Upper lobe of left lung (tissue), 6 donors: ENCODE measurements at regions not wholly inside any gene's neighbourhood (a gene's known extent, or its start where the extent isn't known, plus 50 kb on each side); places are given as distances from the start of the nearest gene placed in this dataset.

Experiments used
- ATAC-seq, 2 donors: fragments of 200-7000 bp; cut with Tn5 transposase; one replicate each; pipeline ENCODE4 v1.9.1; 2022; ENCODE audit warnings: mild to moderate bottlenecking in 2 of 2, moderate library complexity in 2 of 2; ENCODE audit not compliant: low FRiP score in 2 of 2
- DNase-seq, 2 donors: peaks; one replicate each; pipeline ENCODE4 v3.0.0-alpha.2; 2019 to 2020
- H3K27ac ChIP-seq, 4 donors: fragments of 200-600 bp; sonication (generic); one replicate each; pipeline ENCODE4 v1.5.1; 2016 to 2019
- H3K27me3 ChIP-seq, 4 donors: fragments of 200-600 bp; sonication (generic); one replicate each; pipeline ENCODE4 v1.5.1; 2017 to 2019
- H3K36me3 ChIP-seq, 4 donors: fragments of 200-600 bp; sonication (generic); one replicate each; pipeline ENCODE4 v1.5.1; 2016 to 2019
- H3K4me1 ChIP-seq, 4 donors: fragments of 200-600 bp; sonication (generic); one replicate each; pipeline ENCODE4 v1.5.1; 2018 to 2019
- H3K4me3 ChIP-seq, 4 donors: fragments of 200-600 bp; sonication (generic); one replicate each; pipeline ENCODE4 v1.5.1; 2017 to 2019; ENCODE audit warnings: mild to moderate bottlenecking in 2 of 4, moderate library complexity in 1 of 4
- H3K9me3 ChIP-seq, 4 donors: fragments of 200-600 bp; sonication (generic); one replicate each; pipeline ENCODE4 v1.5.1; 2018 to 2019
- EP300 ChIP-seq, 4 donors: sonication (generic); formaldehyde crosslinking; IDR thresholded peaks; one replicate each; pipeline ENCODE4 v1.5.1; 2017; ENCODE audit warnings: antibody characterized with exemption in 4 of 4, control low read depth in 2 of 4
- POLR2A ChIP-seq, 4 donors: fragments of 450-650 bp; IDR thresholded peaks; one replicate each; pipeline ENCODE4 v1.5.1; 2016 to 2017; ENCODE audit warnings: antibody characterized with exemption in 4 of 4, mild to moderate bottlenecking in 2 of 4
- POLR2AphosphoS5 ChIP-seq, 2 donors: sonication (generic); formaldehyde crosslinking; IDR thresholded peaks; one replicate each; pipeline ENCODE4 v1.5.1; 2017; ENCODE audit warnings: antibody characterized with exemption in 2 of 2
- WGBS, 2 donors: methylation state at CpG; one replicate each; pipeline ENCODE4 v1.1.5; 2017 to 2018; 5-methylcytosine and 5-hydroxymethylcytosine counted together
- TF ChIP-seq, protein P1 (sequence below), 6 experiments: fragments of 450-650 bp in 4 of 6; fragments of 200-600 bp in 2 of 6; sonication (generic) in 2 of 6; IDR thresholded peaks; one replicate each; pipeline ENCODE4 v1.5.1; 2016 to 2019; ENCODE audit warnings: antibody characterized with exemption in 6 of 6
- donor health status: DM: no; HTN: no; CAD: no; lungs with moderate emphysema.
- donor health status: DM: no; HTN: yes; CAD: no; lungs with severe emphysema.

DNA sequence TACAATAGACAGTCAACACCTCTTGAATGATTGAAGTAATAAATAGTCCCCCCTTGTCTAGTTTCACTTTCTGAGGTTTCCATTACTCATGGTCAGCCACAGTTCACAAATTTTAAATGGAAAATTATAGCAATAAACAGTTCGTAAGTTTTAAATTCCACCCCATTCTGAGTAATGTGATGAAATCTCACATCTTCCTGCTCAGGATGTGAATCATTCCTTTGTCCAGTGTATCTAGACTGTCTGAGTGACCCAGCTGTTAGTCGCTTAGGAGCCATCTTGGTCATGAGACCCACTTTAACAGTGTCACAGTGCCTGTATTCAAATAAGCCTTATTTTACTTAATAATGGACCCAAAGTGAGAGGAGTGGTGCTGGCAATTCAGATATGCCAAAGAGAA lies 311.6 kb upstream of the PRR16 start:
- Histone ChIP-seq H3K9me3 (no peaks in the 10 kb centered on the region), H3K27me3 (no peaks in the 10 kb centered on the region), H3K27ac (no peak overlapping the region), H3K4me3 (no peak overlapping the region), H3K4me1 (no peaks in the 10 kb centered on the region), H3K36me3 (no peaks in the 10 kb centered on the region)
- ATAC-seq (peak in 1 of 2 donors; percentile 35), DNase-seq (no peak)
- WGBS, 2 donors: 67 to 70% methylated on average over 2 of the region's 2 CpGs
- no peak for TF ChIP-seq POLR2A (IDR thresholded peaks at IDR 0.05)
- TF ChIP-seq POLR2AphosphoS5 (IDR thresholded peaks at IDR 0.05): no peak
- TF ChIP-seq EP300 (IDR thresholded peaks at IDR 0.05): no peak
- TF ChIP-seq, protein P1, sequence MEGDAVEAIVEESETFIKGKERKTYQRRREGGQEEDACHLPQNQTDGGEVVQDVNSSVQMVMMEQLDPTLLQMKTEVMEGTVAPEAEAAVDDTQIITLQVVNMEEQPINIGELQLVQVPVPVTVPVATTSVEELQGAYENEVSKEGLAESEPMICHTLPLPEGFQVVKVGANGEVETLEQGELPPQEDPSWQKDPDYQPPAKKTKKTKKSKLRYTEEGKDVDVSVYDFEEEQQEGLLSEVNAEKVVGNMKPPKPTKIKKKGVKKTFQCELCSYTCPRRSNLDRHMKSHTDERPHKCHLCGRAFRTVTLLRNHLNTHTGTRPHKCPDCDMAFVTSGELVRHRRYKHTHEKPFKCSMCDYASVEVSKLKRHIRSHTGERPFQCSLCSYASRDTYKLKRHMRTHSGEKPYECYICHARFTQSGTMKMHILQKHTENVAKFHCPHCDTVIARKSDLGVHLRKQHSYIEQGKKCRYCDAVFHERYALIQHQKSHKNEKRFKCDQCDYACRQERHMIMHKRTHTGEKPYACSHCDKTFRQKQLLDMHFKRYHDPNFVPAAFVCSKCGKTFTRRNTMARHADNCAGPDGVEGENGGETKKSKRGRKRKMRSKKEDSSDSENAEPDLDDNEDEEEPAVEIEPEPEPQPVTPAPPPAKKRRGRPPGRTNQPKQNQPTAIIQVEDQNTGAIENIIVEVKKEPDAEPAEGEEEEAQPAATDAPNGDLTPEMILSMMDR (IDR thresholded peaks at IDR 0.05): no peak

DNA sequence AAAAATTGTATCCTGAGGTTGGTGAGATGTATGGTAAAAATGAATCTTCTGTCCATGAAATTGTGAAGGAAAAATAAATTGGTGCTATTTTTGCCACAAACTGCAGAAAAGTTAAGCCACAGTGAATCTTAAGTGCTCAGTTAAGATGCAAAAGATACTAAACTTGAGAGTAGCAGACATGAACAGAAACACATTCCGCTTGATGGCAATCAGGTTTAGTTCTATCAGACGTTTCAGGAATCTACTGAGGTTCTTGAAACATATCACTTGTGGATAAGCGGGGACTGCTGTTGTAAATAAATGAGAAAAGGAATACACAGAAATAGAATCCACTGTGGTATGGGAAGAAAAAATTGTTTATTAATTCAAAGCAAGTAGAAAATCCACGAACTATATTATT lies 311.2 kb upstream of the PRR16 start:
- no peaks in the 10 kb centered on the region for H3K27me3 ChIP-seq
- no peak for ATAC-seq
- 72 to 78% methylated on average over 4 of the region's 4 CpGs for WGBS, 2 donors
- H3K27ac ChIP-seq: no peak overlapping the region
- TF ChIP-seq POLR2AphosphoS5 (IDR thresholded peaks at IDR 0.05) (no peak), POLR2A (IDR thresholded peaks at IDR 0.05) (no peak), EP300 (IDR thresholded peaks at IDR 0.05) (no peak)
- TF ChIP-seq, protein P1 (IDR thresholded peaks at IDR 0.05): no peak
- no peaks in the 10 kb centered on the region for H3K9me3 ChIP-seq
- no peak overlapping the region for H3K4me3 ChIP-seq
- H3K36me3 ChIP-seq: no peaks in the 10 kb centered on the region
- H3K4me1 ChIP-seq: no peaks in the 10 kb centered on the region
- DNase-seq: no peak

DNA sequence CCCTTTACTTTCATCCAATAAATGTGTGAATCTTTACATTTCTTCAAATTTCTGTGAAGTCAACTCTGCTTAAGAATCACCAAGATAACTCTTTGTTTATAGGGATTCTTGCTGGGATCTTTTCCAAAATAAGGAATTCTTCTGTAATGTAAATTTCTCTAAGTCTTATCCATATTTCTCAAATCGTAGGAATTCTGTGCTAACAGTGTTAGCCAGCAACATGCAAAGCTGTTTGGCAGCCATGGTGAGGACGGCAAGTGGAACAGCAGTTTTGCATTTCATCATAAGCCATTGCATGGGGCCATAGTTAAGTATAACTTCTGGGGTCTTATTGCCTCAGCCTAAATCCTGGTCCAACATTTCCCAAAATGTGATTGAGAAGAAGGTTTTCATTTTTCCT lies 310.5 kb upstream of the PRR16 start:
- Histone ChIP-seq H3K4me1 (no peaks in the 10 kb centered on the region), H3K9me3 (no peaks in the 10 kb centered on the region), H3K36me3 (no peaks in the 10 kb centered on the region), H3K27ac (no peak overlapping the region), H3K4me3 (no peak overlapping the region), H3K27me3 (no peaks in the 10 kb centered on the region)
- ATAC-seq (no peak), DNase-seq (no peak)
- TF ChIP-seq POLR2AphosphoS5 (IDR thresholded peaks at IDR 0.05) (no peak), POLR2A (IDR thresholded peaks at IDR 0.05) (no peak), EP300 (IDR thresholded peaks at IDR 0.05) (no peak)
- TF ChIP-seq, protein P1 (IDR thresholded peaks at IDR 0.05): no peak
- 64 to 78% methylated on average over 2 of the region's 2 CpGs for WGBS, 2 donors

DNA sequence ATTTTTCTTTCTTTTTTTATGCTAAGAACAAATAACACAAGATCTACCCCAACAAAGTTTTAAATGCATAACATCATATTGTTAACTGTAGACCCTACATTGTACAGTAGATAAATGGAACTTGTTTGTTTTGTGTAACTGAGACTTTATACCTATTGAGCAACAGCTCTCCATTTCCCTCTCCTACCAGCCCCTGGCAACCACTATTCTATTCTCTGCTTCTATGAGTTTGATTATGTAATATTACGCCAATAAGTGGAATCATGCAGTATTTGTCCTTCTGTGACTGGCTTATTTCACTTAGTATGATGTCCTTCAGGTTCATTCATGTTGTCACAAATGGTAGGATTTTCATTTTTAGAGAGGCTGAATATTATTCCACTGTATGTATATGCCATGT lies 308.2 kb upstream of the PRR16 start:
- no peaks in the 10 kb centered on the region for H3K9me3 ChIP-seq
- no peaks in the 10 kb centered on the region for H3K27me3 ChIP-seq
- DNase-seq (no peak), ATAC-seq (peak in 1 of 2 donors; percentile 12)
- WGBS, 2 donors: 50 to 53% methylated on average over 1 of the region's 1 CpG
- no peak overlapping the region for H3K27ac ChIP-seq
- H3K4me1 ChIP-seq: no peaks in the 10 kb centered on the region
- no peaks in the 10 kb centered on the region for H3K36me3 ChIP-seq
- TF ChIP-seq POLR2AphosphoS5 (IDR thresholded peaks at IDR 0.05) (no peak), POLR2A (IDR thresholded peaks at IDR 0.05) (no peak), EP300 (IDR thresholded peaks at IDR 0.05) (no peak)
- TF ChIP-seq, protein P1 (IDR thresholded peaks at IDR 0.05): no peak
- no peak overlapping the region for H3K4me3 ChIP-seq

DNA sequence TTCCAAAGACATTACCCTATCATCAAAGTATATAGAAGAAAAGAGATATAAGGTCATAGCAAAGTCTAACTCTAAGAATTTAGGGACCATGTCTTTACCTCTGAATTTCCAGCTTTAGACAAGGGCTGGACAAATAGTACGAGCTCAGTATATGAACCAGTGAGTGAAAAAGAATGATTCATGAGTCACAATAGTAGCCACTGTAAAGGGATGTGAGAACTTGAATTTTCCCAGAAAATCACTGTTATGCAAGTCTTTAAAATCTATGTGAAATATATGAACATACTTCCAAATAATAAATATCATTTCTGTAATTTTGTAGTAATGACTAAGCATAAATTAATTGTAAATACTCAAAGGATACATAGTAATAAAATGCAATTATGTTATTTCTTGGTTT lies 305.9 kb upstream of the PRR16 start:
- H3K27me3 ChIP-seq: no peaks in the 10 kb centered on the region
- H3K4me1 ChIP-seq: no peaks in the 10 kb centered on the region
- 71 to 86% methylated on average over 1 of the region's 1 CpG for WGBS, 2 donors
- no peak overlapping the region for H3K4me3 ChIP-seq
- TF ChIP-seq POLR2AphosphoS5 (IDR thresholded peaks at IDR 0.05) (no peak), EP300 (IDR thresholded peaks at IDR 0.05) (no peak), POLR2A (IDR thresholded peaks at IDR 0.05) (no peak)
- TF ChIP-seq, protein P1 (IDR thresholded peaks at IDR 0.05): no peak
- no peak for DNase-seq
- ATAC-seq: no peak
- no peak overlapping the region for H3K27ac ChIP-seq
- H3K9me3 ChIP-seq: no peaks in the 10 kb centered on the region
- H3K36me3 ChIP-seq: no peaks in the 10 kb centered on the region
